RPMI7951 (cell line): ENCODE measurements at regions not wholly inside any gene's neighbourhood (a gene's known extent, or its start where the extent isn't known, plus 50 kb on each side); places are given as distances from the start of the nearest gene placed in this dataset.
"Not testable (repeated sequence)": the region's sequence is repeated elsewhere in the genome, so short reads cannot be mapped to it uniquely, and the experiment has no call there.

Experiments
- DNase-seq: peaks from one replicate; pipeline ENCODE4 v3.0.0-alpha.2; 2012; ENCODE audit warnings: low read depth

DNA sequence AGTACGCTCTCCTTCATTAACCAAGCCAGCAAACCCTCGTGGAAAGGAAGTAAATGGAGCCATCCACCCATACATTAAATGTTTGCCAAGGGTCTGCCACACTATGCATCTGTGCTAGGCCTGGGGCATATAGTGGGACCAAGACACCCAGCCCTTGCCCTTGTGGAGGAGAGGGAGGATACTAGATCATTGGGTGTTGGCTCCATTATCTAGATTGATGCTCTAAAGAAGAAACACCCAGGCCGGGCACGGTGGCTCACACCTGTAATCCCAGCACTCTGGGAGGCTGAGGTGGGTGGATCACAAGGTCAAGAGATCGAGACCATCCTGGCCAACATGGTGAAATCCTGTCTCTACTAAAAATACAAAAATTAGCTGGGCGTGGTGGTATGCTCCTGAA is 193.3 kb upstream of the CDH5 start:
- DNase-seq, result not testable (repeated sequence)

- DNase-seq, result no peak
These were observed 194.0 kb upstream of the CDH5 start for GRCh38 chr16:66172463-66172862.

DNA sequence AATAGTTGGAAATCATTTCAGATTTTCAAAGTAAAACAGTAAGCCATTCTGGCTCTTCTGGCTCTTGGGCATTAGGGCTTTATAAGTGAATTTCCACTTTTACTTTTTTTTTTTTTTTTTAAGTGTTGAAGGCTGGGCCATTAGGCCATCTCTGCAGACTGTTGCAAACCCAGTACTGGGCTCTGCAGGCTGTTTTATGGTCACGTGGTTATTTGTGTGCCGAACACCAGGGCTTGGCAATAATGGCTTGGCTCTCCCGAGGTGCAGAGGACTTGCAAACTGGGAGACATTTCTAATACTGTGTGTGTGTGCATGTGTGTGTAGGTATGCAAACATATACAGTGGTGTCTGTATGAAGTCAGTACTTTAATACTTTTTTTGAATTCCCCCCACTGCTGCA is 194.9 kb upstream of the CDH5 start:
- no peak for DNase-seq

GRCh38 chr16:66170989-66171388 is 195.5 kb upstream of the CDH5 start:
- DNase-seq, result no peak

- no peak for DNase-seq
These were observed 196.7 kb upstream of the CDH5 start for GRCh38 chr16:66169817-66170216.

GRCh38 chr16:66168777-66169176 is 197.7 kb upstream of the CDH5 start:
- DNase-seq, result no peak

- peak; percentile 47 for DNase-seq
These were observed 198.8 kb upstream of the CDH5 start for GRCh38 chr16:66167564-66168291.

- peak; percentile 20 for DNase-seq
These were observed 200.0 kb upstream of the CDH5 start for GRCh38 chr16:66166490-66166889.

- no peak for DNase-seq
These were observed 200.6 kb upstream of the CDH5 start for GRCh38 chr16:66165879-66166278.

GRCh38 chr16:66164581-66165247 is 201.8 kb upstream of the CDH5 start:
- peak; percentile 46 for DNase-seq

GRCh38 chr16:66162821-66163220 is 203.7 kb upstream of the CDH5 start:
- no peak for DNase-seq

- peak; percentile 36 for DNase-seq
These were observed 204.5 kb upstream of the CDH5 start for GRCh38 chr16:66161942-66162341.

GRCh38 chr16:66161269-66161668 is 205.2 kb upstream of the CDH5 start:
- DNase-seq, result peak; percentile 41

GRCh38 chr16:66159987-66160386 is 206.5 kb upstream of the CDH5 start:
- DNase-seq, result peak; percentile 55

GRCh38 chr16:66156538-66156937 is 210.0 kb upstream of the CDH5 start:
- no peak for DNase-seq

- no peak for DNase-seq
These were observed 210.6 kb upstream of the CDH5 start for GRCh38 chr16:66155933-66156332.

- peak; percentile 81 for DNase-seq
These were observed 211.7 kb upstream of the CDH5 start for GRCh38 chr16:66154801-66155200.

DNA sequence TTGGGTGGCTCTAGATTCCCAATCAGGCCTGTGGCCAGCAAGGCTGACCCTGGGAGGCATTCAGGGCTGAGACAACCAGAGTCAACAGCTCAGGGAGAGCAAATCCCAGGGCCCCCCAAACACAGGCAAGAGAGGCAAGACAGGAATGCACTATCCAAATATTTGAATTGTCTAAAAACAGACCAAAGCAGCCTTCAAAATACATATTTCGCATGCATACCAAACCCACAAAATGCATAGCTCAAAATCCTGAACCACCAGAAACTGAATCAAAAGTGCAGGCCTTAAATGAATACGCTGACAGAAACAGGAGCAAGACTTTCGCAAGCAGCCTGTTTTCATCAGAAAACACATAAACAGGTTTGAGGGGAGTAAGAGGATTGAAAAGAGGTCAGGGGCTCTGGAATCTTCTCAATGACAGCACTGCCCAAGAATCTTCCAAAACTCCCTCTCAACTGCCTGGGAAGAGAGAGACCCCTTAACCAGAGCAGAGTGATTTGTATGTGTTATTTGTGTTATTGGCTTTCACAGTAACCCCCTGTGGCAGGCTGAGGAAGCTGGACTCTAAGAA is 213.6 kb upstream of the CDH5 start:
- DNase-seq, result no peak

GRCh38 chr16:66152181-66152580 is 214.3 kb upstream of the CDH5 start:
- no peak for DNase-seq

DNA sequence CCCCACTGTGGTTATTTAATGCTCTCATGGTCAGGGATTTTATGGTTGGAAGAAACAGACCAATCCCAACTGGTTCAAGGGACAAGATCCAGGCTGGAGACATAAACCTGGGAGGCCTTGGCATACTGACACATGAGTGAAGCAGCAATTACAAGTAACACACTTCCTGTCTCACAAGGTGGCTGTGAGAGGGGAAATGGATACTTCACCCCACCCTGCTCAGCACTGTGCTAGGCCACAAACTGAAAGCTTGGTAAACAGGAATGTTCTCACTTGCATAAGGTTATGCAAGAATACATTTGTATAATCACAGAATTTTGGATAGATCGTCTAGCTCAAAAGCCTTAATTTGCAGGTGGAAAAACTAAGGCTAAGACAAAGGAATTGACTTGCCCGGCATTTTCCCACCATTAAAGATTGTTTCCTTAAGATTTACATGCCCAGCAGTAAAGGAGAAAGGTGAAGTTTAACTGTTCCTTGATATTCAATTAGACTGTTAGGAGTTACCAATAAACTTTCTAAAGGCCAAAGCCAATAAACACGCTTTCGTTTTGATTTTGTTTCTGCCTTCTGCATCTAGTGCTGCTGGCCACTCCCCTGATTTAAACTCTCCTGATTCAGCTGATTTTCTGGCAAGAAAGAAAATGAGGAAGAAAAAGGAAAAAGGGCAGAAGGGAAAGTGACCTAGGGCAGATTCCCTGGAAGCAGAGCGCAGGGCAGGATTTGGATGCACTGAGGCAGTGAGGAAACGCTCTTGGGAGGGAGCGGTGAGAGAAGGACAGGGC is 215.6 kb upstream of the CDH5 start:
- peak; percentile 39 for DNase-seq

DNA sequence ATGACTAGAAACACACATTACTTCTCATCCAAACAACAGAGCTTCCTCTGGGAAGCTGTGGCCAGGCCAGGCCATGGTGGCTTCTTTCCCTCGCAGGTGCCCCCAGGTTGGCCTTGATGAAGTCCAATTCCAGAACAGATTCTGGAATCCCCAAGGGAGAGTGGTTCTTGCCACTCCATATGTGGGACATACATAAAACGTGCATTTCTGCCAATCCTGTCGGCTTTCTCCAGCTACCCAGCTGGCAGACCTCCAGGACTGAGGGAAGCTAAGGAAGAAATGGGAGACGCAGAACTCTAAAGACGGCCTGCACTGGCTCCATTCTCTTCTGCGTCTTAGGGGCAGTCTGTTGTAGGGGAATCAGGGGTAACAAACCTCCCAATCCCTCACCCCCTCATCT is 219.2 kb upstream of the CDH5 start:
- no peak for DNase-seq

DNA sequence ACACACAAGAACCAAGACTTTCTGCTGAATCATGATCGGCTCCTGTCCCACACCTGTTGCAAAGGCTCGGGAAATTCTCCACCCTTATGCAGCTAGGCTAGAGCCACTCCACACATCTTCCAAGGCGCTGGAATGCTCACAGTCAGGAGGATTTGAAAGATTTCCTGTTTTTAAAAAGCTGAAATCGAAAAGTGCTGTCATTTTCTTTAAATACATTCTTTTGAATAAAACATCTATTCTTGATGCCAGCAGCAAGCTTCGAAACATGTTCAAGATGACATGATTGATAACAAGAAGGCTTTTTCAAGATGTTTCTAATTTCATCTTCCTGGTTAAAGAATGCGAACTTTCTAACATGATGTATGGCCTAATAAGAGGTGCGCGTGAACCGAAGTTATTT is 219.7 kb upstream of the CDH5 start:
- no peak for DNase-seq
